ENCODE measurements at regions not wholly inside any gene's neighbourhood (a gene's known extent, or its start where the extent isn't known, plus 50 kb on each side); places are given as distances from the start of the nearest gene placed in this dataset.

DNA sequence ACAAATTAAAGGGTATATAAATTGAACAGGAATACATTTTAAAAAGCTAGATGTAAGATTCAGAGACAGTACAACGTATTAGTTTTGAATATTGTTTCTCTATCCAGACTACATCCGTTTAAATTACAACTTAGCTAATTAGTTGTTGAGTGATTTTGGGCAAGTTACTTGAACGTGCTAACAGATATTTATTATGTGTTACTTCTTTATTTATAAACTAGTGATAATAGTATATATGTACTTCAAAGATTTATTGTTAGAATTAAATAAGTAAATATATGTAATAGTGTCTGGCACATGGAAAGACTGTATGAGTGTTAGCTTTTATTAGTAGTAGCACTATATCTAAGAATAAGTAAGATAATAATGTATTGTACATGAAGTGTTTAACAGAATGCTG, 92.0 kb upstream of the GBE1 start:
- H3K4me1 Mint-ChIP-seq, result no peaks in the 10 kb centered on the region
- H2AFZ ChIP-seq (ENCODE audit: insufficient read depth, low read depth, low read length, poor library complexity, severe bottlenecking), result no peak overlapping the region
- no peaks in the 10 kb centered on the region for H3K27me3 ChIP-seq (ENCODE audit: control insufficient read depth in 2 of 2, insufficient read depth in 2 of 2, low read length in 2 of 2)
- no peak for DNase-seq
- no peaks in the 10 kb centered on the region for H3K36me3 Mint-ChIP-seq
- no peaks in the 10 kb centered on the region for H3K27me3 Mint-ChIP-seq (ENCODE audit: low read depth in 3 of 3)
- H3K9me3 Mint-ChIP-seq, result peaks cover 0 to 2% (median 0%) of the 10 kb centered on the region in 7 donors
- H3K36me3 ChIP-seq (replicated peaks in 1 of 2; ENCODE audit: control insufficient read depth in 1 of 2, insufficient read depth in 2 of 2, low read length in 2 of 2), result no peaks in the 10 kb centered on the region
- no peaks in the 10 kb centered on the region for H4K20me1 ChIP-seq (ENCODE audit: insufficient read depth, low read length)
- no peak for TF ChIP-seq CTCF (IDR thresholded peaks at IDR 0.05)
- no peaks in the 10 kb centered on the region for H3K79me2 ChIP-seq (ENCODE audit: insufficient read depth, low read length)
- H3K4me3 ChIP-seq (replicated peaks in 1 of 3; ENCODE audit: low read depth in 2 of 3, low read length in 3 of 3), result no peak overlapping the region
- H3K4me2 ChIP-seq (replicated peaks; ENCODE audit: extremely low read depth, low read length, poor library complexity, severe bottlenecking), result no peak overlapping the region
- WGBS (ENCODE audit: insufficient coverage), result no CpG with 5 or more reads among the region's 3 CpGs
- no peaks in the 10 kb centered on the region for H3K4me1 ChIP-seq (ENCODE audit: control insufficient read depth in 1 of 2, insufficient read depth in 2 of 2, low read length in 2 of 2)
- no peak overlapping the region for H3K27ac ChIP-seq (ENCODE audit: low read depth in 1 of 2, low read length in 2 of 2)
- no peaks in the 10 kb centered on the region for H3K9me3 ChIP-seq (replicated peaks in 1 of 2; ENCODE audit: control insufficient read depth in 1 of 2, insufficient read depth in 1 of 2, low read length in 2 of 2)
- intact Hi-C loops (cut with micrococcal nuclease), result no loop called here
- no peak overlapping the region for H3K9ac ChIP-seq (ENCODE audit: insufficient read depth, low read length, poor library complexity, severe bottlenecking)
- no peak overlapping the region for H3K4me3 Mint-ChIP-seq
- H3K27ac Mint-ChIP-seq, result no peak overlapping the region

DNA sequence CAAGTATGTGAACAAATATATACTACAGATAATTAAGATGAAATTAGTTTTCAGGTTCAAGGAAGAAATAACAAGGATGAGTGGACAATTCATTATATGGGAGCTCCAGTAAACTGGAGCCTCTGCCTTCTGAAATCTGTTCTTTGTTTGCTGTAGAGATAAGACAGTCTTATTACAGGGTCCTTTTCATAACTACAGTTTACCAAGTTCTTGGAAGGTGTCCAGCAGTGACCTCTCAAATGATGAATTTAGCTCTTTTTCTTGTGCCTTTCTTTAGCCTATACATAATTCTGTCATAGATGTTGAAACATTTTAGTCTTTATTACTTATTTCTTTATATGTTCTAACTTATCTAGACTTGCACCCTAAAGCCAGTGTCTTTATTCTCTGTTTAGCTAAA, 89.7 kb upstream of the GBE1 start:
- H3K9ac ChIP-seq (ENCODE audit: insufficient read depth, low read length, poor library complexity, severe bottlenecking), result no peak overlapping the region
- Mint-ChIP-seq H3K4me1 (no peaks in the 10 kb centered on the region), H3K4me3 (no peak overlapping the region), H3K9me3 (peaks cover 0 to 2% (median 0%) of the 10 kb centered on the region in 7 donors), H3K27ac (no peak overlapping the region), H3K36me3 (no peaks in the 10 kb centered on the region), H3K27me3 (ENCODE audit: low read depth in 3 of 3) (peaks cover 0 to 2% (median 0%) of the 10 kb centered on the region in 3 donors)
- H3K4me2 ChIP-seq (replicated peaks; ENCODE audit: extremely low read depth, low read length, poor library complexity, severe bottlenecking), result no peak overlapping the region
- intact Hi-C loops (cut with micrococcal nuclease), result no loop called here
- H3K79me2 ChIP-seq (ENCODE audit: insufficient read depth, low read length), result no peaks in the 10 kb centered on the region
- H4K20me1 ChIP-seq (ENCODE audit: insufficient read depth, low read length), result no peaks in the 10 kb centered on the region
- H3K9me3 ChIP-seq (replicated peaks in 1 of 2; ENCODE audit: control insufficient read depth in 1 of 2, insufficient read depth in 1 of 2, low read length in 2 of 2), result no peaks in the 10 kb centered on the region
- no peak overlapping the region for H3K27ac ChIP-seq (ENCODE audit: low read depth in 1 of 2, low read length in 2 of 2)
- H3K4me3 ChIP-seq (replicated peaks in 1 of 3; ENCODE audit: low read depth in 2 of 3, low read length in 3 of 3), result no peak overlapping the region
- H3K27me3 ChIP-seq (ENCODE audit: control insufficient read depth in 2 of 2, insufficient read depth in 2 of 2, low read length in 2 of 2), result no peaks in the 10 kb centered on the region
- H3K36me3 ChIP-seq (replicated peaks in 1 of 2; ENCODE audit: control insufficient read depth in 1 of 2, insufficient read depth in 2 of 2, low read length in 2 of 2), result no peaks in the 10 kb centered on the region
- TF ChIP-seq CTCF (IDR thresholded peaks at IDR 0.05), result no peak
- no peak for DNase-seq
- no peak overlapping the region for H2AFZ ChIP-seq (ENCODE audit: insufficient read depth, low read depth, low read length, poor library complexity, severe bottlenecking)
- no peaks in the 10 kb centered on the region for H3K4me1 ChIP-seq (ENCODE audit: control insufficient read depth in 1 of 2, insufficient read depth in 2 of 2, low read length in 2 of 2)

Data from CD14-positive monocyte (primary cell).